BJ (cell line): ENCODE measurements at regions not wholly inside any gene's neighbourhood (a gene's known extent, or its start where the extent isn't known, plus 50 kb on each side); places are given as distances from the start of the nearest gene placed in this dataset.

ENCODE experiments used
- CTCF ChIA-PET: fragments of 350-600 bp; formaldehyde crosslinking; extraction: SDS; loops from one replicate; lab custom pipeline; 2021; ENCODE audit warnings: antibody characterized with exemption, inconsistent platforms; lab: Yijun Ruan, JAX
- POLR2A ChIA-PET: fragments of 300-600 bp; sonication (Branson Sonifier 250); formaldehyde crosslinking; extraction: SDS; loops from one replicate; lab custom pipeline; 2021; ENCODE audit warnings: antibody characterized with exemption; lab: Charles Lee
- DNase-seq: peaks from one replicate; pipeline ENCODE4 v3.0.0-alpha.2; 2011; ENCODE audit warnings: low read depth
- H3K27me3 ChIP-seq: 2 replicates; pipeline ENCODE4 v1.6.0; 2011; ENCODE audit warnings: low read length; ENCODE audit not compliant: control insufficient read depth, insufficient read depth
- H3K36me3 ChIP-seq: 2 replicates; pipeline ENCODE4 v1.5.1; 2011; ENCODE audit warnings: low read length; ENCODE audit not compliant: control insufficient read depth, insufficient read depth
- H3K4me3 ChIP-seq: 2 replicates; pipeline ENCODE4 v1.5.1; 2011; ENCODE audit warnings: low read depth, mild to moderate bottlenecking, control low read depth, low read length
- TF ChIP-seq, protein P1 (sequence below): IDR thresholded peaks from 2 replicates; pipeline ENCODE4 v1.5.1; 2011; ENCODE audit warnings: low read depth, mild to moderate bottlenecking, control low read depth, inconsistent platforms, low read length, moderate library complexity; ENCODE audit not compliant: insufficient read depth

DNA sequence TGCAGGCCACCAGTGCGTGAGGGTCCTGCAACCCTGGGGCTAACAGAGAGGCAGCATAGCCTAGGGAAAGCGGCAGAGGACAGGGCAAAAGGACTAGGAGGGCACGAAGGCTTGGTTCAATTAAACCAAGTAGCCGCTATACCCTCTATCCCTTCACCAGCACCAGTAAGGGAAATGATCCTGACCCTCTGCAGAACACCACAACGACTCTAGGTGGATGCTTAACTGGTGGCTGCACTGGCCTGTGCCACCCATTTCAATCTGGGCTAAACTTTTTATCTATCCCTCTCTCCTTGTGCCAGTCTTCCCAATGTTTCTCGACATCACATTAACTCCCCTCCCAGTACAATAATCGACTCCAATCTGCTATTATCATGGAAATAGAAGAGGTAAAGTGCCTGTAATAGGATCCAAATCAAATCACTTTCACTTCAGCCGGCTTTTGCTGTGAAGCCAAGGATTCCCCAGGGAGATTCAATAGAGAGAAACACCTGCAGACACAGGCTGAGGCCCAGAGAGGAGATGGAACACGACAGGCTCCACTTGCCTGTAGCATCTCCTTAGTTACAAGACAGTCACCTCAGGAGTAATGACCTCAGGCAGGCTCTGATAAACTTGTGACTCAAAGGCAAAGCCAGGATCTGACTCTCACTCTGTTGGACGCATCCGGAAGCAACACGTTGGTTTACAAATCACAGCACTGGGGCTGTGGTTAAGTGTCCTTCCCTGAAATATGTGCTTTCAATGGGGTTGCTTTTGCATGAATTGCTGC is 791.6 kb upstream of the ARRDC4 start:
- CTCF ChIA-PET, result no interaction called here

DNA sequence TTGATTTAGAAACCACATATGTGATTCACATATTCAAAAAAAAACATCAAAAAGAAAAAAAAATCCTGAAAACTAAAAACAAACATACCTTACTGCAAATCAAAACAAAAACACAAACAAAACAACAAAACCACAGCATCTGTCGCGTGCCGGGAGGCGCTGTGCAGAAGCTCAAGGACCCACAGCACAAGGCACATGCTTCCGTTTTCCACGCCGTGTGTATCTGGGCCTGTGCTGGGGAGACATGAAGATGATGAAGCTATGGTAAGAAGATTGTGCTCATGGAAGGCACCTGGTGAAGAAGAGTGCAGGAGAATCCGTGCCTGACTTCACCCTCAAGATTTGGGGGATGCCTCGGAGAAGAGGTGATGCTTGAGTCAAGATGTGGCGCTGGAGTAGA is 788.9 kb upstream of the ARRDC4 start:
- Histone ChIP-seq H3K27me3 (no peaks in the 10 kb centered on the region), H3K4me3 (no peak overlapping the region), H3K36me3 (no peaks in the 10 kb centered on the region)
- CTCF ChIA-PET, result no interaction called here
- no peak for DNase-seq
- POLR2A ChIA-PET, result no interaction called here
- TF ChIP-seq, protein P1, sequence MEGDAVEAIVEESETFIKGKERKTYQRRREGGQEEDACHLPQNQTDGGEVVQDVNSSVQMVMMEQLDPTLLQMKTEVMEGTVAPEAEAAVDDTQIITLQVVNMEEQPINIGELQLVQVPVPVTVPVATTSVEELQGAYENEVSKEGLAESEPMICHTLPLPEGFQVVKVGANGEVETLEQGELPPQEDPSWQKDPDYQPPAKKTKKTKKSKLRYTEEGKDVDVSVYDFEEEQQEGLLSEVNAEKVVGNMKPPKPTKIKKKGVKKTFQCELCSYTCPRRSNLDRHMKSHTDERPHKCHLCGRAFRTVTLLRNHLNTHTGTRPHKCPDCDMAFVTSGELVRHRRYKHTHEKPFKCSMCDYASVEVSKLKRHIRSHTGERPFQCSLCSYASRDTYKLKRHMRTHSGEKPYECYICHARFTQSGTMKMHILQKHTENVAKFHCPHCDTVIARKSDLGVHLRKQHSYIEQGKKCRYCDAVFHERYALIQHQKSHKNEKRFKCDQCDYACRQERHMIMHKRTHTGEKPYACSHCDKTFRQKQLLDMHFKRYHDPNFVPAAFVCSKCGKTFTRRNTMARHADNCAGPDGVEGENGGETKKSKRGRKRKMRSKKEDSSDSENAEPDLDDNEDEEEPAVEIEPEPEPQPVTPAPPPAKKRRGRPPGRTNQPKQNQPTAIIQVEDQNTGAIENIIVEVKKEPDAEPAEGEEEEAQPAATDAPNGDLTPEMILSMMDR, result no peak

More for the DNA sequence above, 791.6 kb upstream of the ARRDC4 start:
- no peak overlapping the region for H3K4me3 ChIP-seq
- H3K27me3 ChIP-seq, result no peaks in the 10 kb centered on the region
- H3K36me3 ChIP-seq, result no peaks in the 10 kb centered on the region
- TF ChIP-seq, protein P1, result no peak
- POLR2A ChIA-PET, result no interaction called here
- no peak for DNase-seq

DNA sequence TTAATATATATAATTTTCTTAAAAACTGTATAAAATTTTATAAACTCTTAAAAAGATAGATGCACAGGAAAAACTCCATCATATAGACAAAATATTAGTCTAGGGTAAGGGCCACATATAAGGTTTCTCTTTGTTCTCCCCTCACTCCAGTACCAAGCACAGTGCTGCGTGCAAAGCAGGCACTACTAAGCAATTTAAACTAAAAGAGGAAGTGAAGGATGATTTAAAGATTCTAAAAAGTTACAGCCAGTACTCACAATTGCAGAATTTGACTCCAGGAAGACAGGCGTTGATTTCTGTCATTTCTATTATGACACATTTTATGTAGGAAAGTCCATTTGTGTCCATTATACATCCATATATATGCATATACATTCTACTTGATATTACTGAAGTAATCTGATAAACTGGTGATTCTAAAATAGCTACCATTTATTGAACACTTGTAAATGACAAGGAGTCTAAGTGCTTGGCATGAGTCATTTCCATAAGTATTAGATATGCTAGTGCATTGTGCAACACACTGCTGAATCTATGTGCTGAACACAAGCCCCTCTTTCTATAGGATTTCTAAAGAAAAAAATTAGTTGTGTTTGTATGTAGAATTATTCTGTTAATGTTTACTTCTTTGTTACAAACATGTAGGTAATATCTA is 785.5 kb upstream of the ARRDC4 start:
- TF ChIP-seq, protein P1, result no peak
- Histone ChIP-seq H3K4me3 (no peak overlapping the region), H3K27me3 (no peaks in the 10 kb centered on the region), H3K36me3 (no peaks in the 10 kb centered on the region)
- ChIA-PET POLR2A (no interaction called here), CTCF (no interaction called here)
- DNase-seq, result no peak

DNA sequence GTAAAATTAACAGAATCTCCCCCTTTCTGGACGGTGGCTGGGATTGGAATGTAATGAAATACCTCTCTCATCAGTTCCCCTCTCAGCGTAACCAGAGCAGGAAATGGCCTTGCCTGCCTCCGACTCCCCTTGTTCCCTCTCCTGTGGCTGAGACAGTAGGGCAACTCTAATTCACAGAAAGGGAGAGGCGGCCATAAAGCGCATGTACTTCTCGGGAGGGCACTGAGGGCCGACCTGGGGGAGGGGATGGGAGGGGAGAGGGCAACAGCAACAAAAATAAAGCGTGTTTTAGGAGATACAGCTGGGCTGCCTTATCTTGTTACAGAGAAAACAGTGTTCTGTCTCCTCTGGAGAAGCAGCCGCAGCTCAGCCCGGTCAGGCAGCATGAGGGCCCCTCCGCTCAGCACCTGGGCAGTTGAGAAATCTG is 783.3 kb upstream of the ARRDC4 start:
- ChIA-PET CTCF (no interaction called here), POLR2A (no interaction called here)
- Histone ChIP-seq H3K4me3 (no peak overlapping the region), H3K27me3 (no peaks in the 10 kb centered on the region), H3K36me3 (no peaks in the 10 kb centered on the region)
- DNase-seq, result no peak
- TF ChIP-seq, protein P1, result no peak

DNA sequence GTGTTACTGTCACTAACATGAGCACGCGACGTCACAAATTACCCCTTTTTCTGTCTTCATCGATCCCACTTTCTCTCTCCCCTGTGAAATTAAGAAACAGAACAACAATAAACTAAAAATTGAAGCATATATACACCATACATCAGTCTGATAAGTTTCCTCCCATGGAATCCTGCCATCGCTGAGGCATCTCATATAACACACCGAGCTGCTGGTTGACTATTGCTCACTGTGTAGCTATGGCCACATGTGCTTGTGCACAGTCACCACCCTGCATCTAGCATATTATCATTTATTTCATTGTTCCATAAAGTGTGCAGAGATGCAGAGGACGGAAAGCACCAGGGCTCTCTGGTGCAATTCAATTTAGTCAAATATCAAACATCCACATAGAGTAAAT is 777.9 kb upstream of the ARRDC4 start:
- H3K4me3 ChIP-seq, result no peak overlapping the region
- ChIA-PET CTCF (interaction anchor here (0.6 kb wide), 1 partner anchor 14 kb away, joined by 3 read pairs; no protein-coding TSS in a partner anchor), POLR2A (no interaction called here)
- TF ChIP-seq, protein P1, result no peak
- no peaks in the 10 kb centered on the region for H3K36me3 ChIP-seq
- H3K27me3 ChIP-seq, result no peaks in the 10 kb centered on the region
- DNase-seq, result no peak
